GM23338 (cell line): ENCODE measurements at regions not wholly inside any gene's neighbourhood (a gene's known extent, or its start where the extent isn't known, plus 50 kb on each side); places are given as distances from the start of the nearest gene placed in this dataset.

Experiments
- ATAC-seq: fragments of 200-7000 bp; cut with Tn5 transposase; 3 replicates; pipeline ENCODE4 v1.9.1; 2020
- DNase-seq: peaks from one replicate; pipeline ENCODE4 v3.0.0-alpha.2; 2015; ENCODE audit warnings: low spot score
- H2AFZ ChIP-seq: fragments of 200-600 bp; sonication (generic); 2 replicates; pipeline ENCODE4 v1.8.0; 2016; ENCODE audit warnings: antibody characterized with exemption, mild to moderate bottlenecking, moderate library complexity
- H3F3A ChIP-seq: fragments of 200-600 bp; sonication (generic); replicated peaks from 2 replicates; pipeline ENCODE4 v1.8.0; 2017; ENCODE audit warnings: antibody characterized with exemption, mixed run types, low read depth
- H3K27ac ChIP-seq: fragments of 200-600 bp; sonication (generic); 2 replicates; pipeline ENCODE4 v1.6.1; 2016; ENCODE audit warnings: low read depth
- H3K27me3 ChIP-seq: fragments of 200-600 bp; sonication (generic); 2 replicates; pipeline ENCODE4 v1.8.0; 2016; ENCODE audit warnings: mild to moderate bottlenecking, mixed run types, moderate library complexity; ENCODE audit not compliant: insufficient read depth
- H3K36me3 ChIP-seq: fragments of 200-600 bp; sonication (generic); 2 replicates; pipeline ENCODE4 v1.8.0; 2016; ENCODE audit warnings: mild to moderate bottlenecking; ENCODE audit not compliant: insufficient read depth
- H3K4me1 ChIP-seq: fragments of 200-600 bp; sonication (generic); 2 replicates; pipeline ENCODE4 v1.8.0; 2016; ENCODE audit warnings: mild to moderate bottlenecking, moderate library complexity; ENCODE audit not compliant: insufficient read depth
- H3K4me2 ChIP-seq: fragments of 200-600 bp; sonication (generic); 2 replicates; pipeline ENCODE4 v1.7.1; 2017; ENCODE audit warnings: mixed run types
- H3K4me3 ChIP-seq: fragments of 200-600 bp; sonication (generic); 2 replicates; pipeline ENCODE4 v1.6.1; 2016; ENCODE audit warnings: mixed run types
- H3K79me2 ChIP-seq: fragments of 200-600 bp; sonication (generic); replicated peaks from 2 replicates; pipeline ENCODE4 v1.8.0; 2017; ENCODE audit warnings: mild to moderate bottlenecking; ENCODE audit not compliant: insufficient read depth
- H3K9me2 ChIP-seq: fragments of 200-600 bp; sonication (generic); 2 replicates; pipeline ENCODE4 v1.8.0; 2017; ENCODE audit not compliant: insufficient read depth
- H4K20me1 ChIP-seq: fragments of 200-600 bp; sonication (generic); replicated peaks from 2 replicates; pipeline ENCODE4 v1.8.0; 2017; ENCODE audit warnings: mild to moderate bottlenecking; ENCODE audit not compliant: insufficient read depth
- H3K27ac Mint-ChIP-seq: 2 replicates; pipeline ENCODE4 v1.8.0; 2020; ENCODE audit warnings: inconsistent platforms, mild to moderate bottlenecking, moderate library complexity, mixed read lengths
- H3K27me3 Mint-ChIP-seq: 3 replicates; pipeline ENCODE4 v1.8.0; 2022; ENCODE audit warnings: low read depth, mild to moderate bottlenecking, moderate library complexity, mixed read lengths, inconsistent platforms; ENCODE audit not compliant: insufficient read depth, poor library complexity
- H3K36me3 Mint-ChIP-seq: 3 replicates; pipeline ENCODE4 v1.8.0; 2021; ENCODE audit warnings: low read depth, mild to moderate bottlenecking, inconsistent platforms, moderate library complexity, mixed read lengths
- H3K4me1 Mint-ChIP-seq: 3 replicates; pipeline ENCODE4 v1.8.0; 2020; ENCODE audit warnings: mild to moderate bottlenecking, inconsistent platforms, mixed read lengths
- H3K4me3 Mint-ChIP-seq: 3 replicates; pipeline ENCODE4 v1.8.0; 2021; ENCODE audit warnings: moderate library complexity, mild to moderate bottlenecking, inconsistent platforms, mixed read lengths
- H3K9me3 Mint-ChIP-seq: 3 replicates; pipeline ENCODE4 v1.8.0; 2020; ENCODE audit warnings: moderate library complexity, mild to moderate bottlenecking, inconsistent platforms, mixed read lengths
- ZNF331 ChIP-seq: fragments of 250-450 bp; sonication (Bioruptor Pico); IDR thresholded peaks from 2 replicates; pipeline ENCODE4 v1.5.0; 2020; ENCODE audit warnings: low read depth, mild to moderate bottlenecking, moderate library complexity
- ZNF462 ChIP-seq: fragments of 250-450 bp; sonication (Bioruptor Pico); IDR thresholded peaks from 2 replicates; pipeline ENCODE4 v1.5.0; 2020; ENCODE audit warnings: mild to moderate bottlenecking, moderate library complexity

- TF ChIP-seq ZNF462 (CRISPR knock-in tag), result no peak
These were observed 1323.2 kb upstream of the DDX18 start (continued) for GRCh38 chr2:116491292-116491691.

GRCh38 chr2:116499389-116499788 is 1315.1 kb upstream of the DDX18 start:
- Mint-ChIP-seq H3K4me3 (no peak overlapping the region), H3K36me3 (no peaks in the 10 kb centered on the region), H3K27me3 (no peaks in the 10 kb centered on the region), H3K27ac (no peak overlapping the region), H3K4me1 (peaks cover 9% of the 10 kb centered on the region; the same call in 2 of the 3 replicates), H3K9me3 (no peaks in the 10 kb centered on the region)
- TF ChIP-seq ZNF331 (CRISPR knock-in tag) (no peak), ZNF462 (CRISPR knock-in tag) (peak; percentile 64; the same call in 1 of the 2 replicates)
- ATAC-seq (peak; percentile 78), DNase-seq (peak; percentile 14)
- H3K36me3 ChIP-seq, result no peaks in the 10 kb centered on the region
- no peaks in the 10 kb centered on the region for H4K20me1 ChIP-seq
- no peaks in the 10 kb centered on the region for H3K79me2 ChIP-seq
- peaks cover 4% of the 10 kb centered on the region; the same call in 1 of the 2 replicates for H3K4me1 ChIP-seq
- no peak overlapping the region for H3K4me3 ChIP-seq
- H3K9me2 ChIP-seq, result 0 out of 2 replicates have a peak, but pooled peaks cover 4% of the 10 kb centered on the region
- H3K27me3 ChIP-seq, result no peaks in the 10 kb centered on the region
- no peaks in the 10 kb centered on the region for H3F3A ChIP-seq
- H3K27ac ChIP-seq, result no peak overlapping the region
- no peak overlapping the region for H3K4me2 ChIP-seq
- H2AFZ ChIP-seq, result 0 out of 2 replicates have a peak overlapping the region, but pooled peaks have one; percentile 25
